HG03064 (cell line): ENCODE measurements at regions not wholly inside any gene's neighbourhood (a gene's known extent, or its start where the extent isn't known, plus 50 kb on each side); places are given as distances from the start of the nearest gene placed in this dataset.
"Not testable (repeated sequence)": the region's sequence is repeated elsewhere in the genome, so short reads cannot be mapped to it uniquely, and the experiment has no call there.

ENCODE experiments used
- ATAC-seq: cut with Tn5 transposase; IDR thresholded peaks from one replicate; pipeline ENCODE4 v1.9.1; 2021; ENCODE audit warnings: low read depth; ENCODE audit not compliant: unreplicated experiment

DNA sequence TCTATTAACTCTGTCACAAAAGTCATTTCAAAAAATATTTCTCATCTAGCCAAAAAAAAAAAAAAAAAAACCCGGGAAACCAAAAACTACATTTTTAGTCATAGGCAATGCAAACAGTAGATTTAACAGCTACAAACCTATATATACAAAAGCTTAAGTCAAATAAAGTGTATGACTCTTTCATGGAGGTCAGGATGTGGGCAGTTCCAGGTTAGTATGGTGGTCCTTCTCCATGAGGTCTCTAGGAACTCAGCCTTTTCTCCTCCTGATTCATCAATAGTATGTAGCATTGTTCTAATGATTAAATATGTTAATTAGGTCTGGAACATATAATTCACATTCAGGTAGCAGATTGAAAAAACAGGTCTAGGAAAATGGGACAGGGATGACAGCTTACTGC is 586.5 kb downstream of the SLC16A7 start:
- ATAC-seq, result no peak

DNA sequence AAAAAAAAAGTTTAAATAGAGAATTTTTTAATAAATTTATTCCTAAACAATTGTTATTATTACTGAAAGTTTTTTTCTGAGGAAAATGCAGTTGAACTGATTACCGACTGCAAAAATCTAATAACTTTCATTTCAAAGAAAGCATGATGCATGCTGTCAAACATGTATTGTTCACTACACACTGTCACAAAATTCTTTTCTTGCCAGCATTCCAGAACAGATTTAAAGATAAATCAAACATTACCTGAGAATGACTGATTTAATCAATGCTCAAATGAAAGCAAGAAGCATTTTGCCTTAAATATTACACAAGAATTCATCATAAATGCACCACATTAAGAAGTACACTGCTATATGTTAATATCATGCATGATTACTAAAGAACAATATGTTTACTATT is 588.3 kb downstream of the SLC16A7 start:
- ATAC-seq, result no peak

DNA sequence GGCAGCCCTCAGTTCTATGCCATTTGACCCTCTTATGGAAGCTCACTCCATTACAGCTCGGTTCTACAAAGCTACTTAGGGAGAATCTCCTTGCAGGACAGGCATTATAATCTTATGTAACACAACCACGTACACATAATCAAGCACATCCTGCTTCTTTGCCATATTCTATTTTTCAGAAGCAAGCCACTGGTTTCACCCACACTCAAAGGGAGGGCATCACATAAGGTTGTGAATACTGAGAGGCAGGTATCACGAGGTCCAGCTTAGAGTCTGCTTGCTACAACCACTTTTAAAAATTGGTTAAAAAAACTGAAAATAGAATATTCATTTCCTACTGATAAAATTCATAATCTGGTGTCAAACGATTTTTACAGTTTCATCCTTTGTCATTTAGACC is 589.2 kb downstream of the SLC16A7 start:
- ATAC-seq, result no peak

DNA sequence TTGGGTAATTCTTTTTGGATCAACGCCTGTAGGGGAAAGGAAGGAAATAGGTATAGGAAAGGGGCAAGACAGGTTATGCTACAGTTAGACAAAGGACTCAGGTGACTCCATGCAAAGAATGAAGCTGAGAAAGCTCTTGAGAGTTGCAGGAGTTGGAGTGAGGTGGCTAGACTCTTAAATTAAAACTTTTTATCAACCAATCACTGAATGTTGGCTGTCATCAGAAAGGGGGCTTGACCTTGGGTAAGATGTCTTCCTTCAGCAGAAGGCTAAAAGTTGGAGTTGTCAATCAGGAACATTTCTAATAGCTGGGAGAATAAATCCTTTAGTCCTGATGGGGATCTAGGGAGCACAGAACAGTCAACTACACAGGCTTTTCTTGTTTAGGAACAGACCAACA is 595.4 kb downstream of the SLC16A7 start:
- ATAC-seq, result no peak

DNA sequence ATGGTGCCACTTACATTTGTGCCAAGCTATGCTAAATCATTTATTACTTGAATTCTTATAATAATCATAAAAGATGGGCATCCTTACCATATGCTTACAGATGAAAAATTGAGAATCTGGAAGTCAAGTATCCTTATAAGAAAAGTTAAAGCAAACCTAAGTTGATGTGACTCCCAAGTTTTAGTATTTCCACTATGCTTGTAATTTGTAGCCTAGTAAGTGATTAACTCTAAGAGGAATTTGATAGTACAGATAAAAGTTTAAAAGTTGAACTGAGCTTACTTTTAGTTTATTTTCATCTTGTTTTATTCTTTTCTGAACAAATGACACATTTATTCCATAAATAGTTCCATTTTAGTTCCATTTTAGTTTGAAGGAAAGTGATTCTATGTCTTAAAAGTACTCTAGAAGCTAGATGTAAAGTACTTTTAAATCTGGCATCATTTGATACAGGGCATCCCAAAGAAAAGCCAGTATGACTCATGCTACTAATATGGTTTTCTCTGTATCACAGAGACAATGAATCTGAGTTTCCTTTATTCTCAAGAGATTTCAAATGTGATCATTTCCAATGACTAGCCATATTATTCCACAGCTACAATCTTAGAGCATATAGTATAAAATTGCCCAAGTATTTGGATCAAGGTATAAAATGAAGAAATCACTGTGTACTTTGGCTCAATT is 596.0 kb downstream of the SLC16A7 start:
- ATAC-seq, result no peak

DNA sequence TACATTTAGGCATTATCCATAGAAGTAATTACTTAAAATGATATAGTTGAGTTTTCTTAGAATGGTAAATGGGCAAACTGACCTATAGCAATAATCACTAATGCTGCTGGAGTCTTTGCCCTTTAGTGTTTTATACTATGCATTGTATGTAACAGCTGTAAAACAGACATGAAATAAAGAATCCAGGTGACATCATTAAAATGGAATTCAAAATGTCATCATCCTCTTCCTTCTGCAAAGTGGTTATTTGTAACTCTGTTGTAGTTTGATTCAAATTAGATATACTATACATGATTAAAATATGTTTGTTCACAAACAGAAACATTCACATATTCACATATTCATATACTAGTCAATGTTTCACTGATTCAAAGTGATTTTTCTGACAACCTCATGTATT is 598.8 kb downstream of the SLC16A7 start:
- ATAC-seq, result no peak

DNA sequence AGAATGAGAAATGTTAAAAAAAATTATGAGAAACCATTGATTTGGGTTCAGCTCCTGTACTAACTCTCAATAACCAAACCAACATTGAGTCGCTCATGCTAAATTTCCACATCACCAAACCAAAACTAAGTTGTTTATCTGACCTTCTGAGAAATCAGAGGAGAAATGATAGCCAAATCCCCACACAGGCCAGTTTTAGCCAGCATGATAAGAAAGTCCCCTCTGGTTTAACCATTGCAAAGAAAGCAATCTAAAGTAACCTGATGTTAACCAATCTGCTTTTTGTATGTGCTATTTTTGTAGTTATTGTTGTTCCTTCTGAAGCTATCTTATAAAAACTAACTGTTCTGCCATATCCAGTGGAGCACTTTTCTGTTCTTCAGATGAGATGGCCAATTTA is 599.7 kb downstream of the SLC16A7 start:
- ATAC-seq, result no peak

DNA sequence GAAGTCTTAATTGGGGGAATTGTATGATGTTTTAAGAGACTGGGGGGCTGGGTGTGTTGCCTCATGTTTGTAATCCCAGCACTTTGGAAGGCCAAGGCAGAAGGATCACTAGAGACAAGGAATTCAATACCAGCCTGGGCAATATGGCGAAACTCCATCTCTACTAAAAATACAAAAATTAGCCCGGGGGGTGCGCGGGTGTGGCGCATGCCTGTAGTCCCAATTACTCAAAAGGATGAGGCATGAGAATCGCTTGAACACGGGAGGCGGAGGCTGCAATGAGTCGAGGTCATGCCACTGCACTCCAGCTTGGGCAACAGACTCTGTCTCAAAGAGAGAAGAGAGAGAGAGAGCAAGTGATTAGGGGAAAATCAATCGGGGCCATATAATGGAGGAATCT is 600.5 kb downstream of the SLC16A7 start:
- ATAC-seq, result no peak

DNA sequence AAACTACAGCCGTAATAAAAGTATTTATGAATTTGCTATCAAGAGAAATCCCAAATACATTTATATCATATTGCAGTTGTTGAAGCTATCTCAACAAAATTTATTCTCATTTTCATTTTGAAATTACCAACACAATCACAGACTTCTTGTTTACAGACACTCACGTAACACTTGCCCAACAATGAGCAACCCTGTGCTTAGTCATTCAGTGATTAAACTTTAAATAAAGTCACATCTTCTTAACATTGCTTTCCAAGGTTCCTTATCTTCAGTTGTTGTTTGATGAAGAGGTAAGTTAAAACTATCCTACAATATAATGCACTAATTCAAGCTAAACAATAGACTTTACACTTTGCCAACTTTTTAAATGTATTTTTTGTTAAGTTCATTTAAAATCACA is 601.8 kb downstream of the SLC16A7 start:
- ATAC-seq, result no peak

DNA sequence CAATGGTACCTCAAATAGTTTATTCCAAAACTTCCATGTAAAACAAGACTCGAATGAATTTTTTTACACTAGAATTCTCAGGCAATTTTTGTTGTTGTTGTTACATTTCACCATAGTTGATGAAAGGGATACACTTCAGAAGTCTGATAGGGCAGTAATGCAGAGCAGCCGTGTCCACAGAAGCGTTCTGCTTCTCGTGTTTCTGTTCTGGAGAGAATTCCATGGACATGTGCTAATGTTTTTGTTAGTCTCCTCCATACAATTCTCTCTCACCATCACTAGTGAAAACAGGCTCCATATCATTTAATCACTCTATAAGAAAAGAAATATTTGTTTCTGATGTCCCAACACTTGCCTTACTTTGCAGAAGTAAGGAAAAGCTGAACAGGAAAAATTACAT is 606.1 kb downstream of the SLC16A7 start:
- no peak for ATAC-seq

DNA sequence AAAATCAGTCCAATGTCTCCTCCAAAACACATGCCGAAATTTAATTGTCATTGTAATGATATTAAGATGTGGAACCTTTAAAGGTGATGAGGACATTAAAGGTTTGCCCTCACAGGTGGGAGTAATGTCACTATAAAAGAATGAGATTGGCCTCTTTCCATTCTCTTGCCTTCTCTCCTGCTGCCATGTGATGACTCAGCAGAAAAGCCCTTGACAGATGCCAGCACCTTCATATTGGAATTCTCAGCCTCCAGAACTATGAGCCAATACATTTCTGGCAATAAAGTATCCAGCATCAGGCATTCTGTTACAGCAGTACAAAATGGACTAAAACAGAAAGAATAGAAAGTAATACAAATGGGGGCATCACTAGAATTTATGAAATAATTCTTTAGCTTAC is 609.7 kb downstream of the SLC16A7 start:
- ATAC-seq, result no peak

DNA sequence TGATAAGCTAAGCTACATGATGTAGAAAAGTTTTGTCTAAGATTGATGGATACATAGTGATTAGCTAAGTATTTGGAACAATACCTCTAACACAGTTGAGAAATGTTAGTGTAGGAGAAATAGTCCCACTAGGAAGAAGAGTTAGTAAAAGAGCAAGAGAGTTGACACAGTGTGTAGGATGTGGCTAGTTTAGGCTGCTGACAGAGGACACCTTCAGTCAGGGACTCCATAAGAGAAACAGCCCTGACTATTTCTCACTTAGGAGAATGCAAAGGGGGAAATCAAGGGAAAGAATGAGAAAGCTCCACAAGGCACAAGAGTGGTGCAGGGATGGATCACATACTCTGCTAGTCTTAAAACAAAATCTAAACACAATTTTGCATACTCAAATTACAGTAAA is 613.7 kb downstream of the SLC16A7 start:
- ATAC-seq, result no peak

DNA sequence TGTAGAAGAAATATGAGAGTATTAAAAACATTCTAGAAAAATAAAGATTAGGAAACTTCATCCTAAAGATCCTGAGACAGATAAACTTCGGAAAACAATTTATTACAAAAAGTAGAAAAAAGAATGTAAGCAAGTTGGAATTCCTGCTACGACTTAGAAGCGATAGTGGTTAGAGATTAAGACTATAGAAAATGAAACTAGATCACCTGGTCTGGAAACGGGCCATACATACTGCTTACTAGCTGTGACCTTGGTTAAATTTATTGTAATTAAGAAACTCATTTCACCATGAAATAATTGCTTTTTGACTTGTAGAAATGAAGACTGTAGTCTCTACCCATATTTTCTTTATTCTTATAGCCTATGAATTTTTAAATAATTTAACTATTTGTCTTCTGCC is 614.1 kb downstream of the SLC16A7 start:
- ATAC-seq, result no peak

DNA sequence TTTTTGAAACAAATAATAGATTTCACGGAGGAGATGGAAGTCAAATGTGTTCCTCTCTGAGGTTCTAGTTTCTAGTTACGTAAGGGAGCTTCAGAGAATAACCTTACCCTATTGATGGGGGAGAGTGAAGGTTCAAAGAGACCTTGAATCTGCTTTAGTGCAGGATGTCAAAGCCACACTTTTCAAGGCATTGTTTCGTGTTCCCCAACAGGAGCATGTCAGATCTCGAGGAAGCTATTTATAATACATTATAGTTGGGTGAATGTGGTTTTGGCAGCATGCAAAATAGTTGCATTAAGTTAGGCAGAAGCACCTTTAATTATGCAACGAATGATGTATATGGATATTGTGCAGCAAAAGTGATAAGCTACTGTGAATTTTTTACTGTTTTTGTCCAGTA is 614.9 kb downstream of the SLC16A7 start:
- ATAC-seq, result no peak

DNA sequence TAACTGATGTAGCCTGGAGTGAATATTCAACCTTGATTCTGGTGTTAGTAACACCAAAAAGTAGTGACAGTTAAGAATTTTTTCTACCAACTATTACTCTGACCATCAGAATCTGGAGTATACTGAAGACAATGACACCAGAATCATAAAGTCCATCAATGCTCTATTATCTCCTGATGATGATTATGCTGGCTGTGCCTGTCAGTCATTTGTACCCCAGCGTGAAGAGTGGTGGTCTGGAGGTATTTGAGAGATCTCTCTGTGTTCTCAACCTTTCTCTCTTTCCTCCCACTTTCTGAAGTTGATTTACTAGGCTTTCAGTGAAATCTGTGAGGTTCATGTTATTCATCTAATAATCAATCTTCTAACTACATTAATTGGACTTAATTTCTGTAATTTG is 615.4 kb downstream of the SLC16A7 start:
- ATAC-seq, result no peak

DNA sequence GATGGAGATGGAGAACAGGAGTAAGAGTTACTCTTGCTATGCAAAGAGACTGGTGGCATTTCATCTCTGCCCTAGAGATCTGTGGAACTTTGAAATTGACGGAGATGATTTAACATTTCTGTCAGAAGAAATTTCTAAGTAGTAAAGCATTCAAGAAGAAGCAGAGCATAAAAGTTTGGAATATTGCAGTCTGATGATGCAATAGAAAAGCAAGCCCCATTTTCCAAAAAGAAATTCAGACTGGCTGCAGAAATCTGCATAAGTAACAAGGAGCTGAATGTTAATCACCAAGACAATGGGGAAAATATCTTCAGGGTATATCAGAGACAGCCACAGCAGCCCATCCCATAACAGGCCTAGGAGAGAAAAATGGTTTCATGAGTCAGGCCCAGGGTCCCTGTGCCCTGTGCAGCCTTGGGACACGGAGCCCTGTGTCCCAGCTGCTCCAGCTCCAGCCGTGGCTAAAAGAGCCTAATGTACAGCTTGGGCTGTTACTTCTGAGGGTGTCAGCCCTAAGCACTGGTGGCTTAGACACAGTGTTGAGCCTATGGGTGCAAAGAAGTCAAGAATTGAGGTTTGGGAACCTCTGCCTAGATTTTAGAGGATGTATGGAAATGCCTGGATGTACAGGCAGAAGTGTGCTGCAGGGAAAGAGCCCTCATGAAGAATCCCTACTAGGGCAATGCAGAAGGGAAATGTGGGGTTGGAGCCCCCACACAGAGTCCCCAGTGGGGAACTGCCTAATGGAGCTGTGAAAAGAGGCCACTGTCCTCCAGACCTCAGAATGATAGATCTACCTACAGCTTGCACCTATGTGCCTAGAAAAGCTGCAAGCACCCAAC is 616.6 kb downstream of the SLC16A7 start:
- no peak for ATAC-seq

DNA sequence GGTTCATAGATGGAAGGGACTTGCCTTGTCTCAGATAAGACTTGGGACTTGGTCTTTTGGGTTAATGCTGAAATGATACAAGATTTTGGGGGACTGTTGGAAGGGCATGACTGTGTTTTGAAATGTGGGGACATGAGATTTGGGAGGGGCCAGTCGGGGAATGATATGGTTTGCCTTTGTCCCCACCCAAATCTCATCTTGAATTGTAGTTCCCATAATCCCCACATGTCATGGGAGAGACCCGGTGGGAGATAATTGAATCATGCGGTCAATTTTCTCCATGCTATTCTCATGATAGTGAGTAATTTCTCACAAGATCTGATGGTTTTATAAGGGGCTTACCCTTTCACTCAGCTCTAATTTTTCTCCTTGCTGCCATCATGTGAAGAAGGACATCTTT is 617.4 kb downstream of the SLC16A7 start:
- not testable (repeated sequence) for ATAC-seq

DNA sequence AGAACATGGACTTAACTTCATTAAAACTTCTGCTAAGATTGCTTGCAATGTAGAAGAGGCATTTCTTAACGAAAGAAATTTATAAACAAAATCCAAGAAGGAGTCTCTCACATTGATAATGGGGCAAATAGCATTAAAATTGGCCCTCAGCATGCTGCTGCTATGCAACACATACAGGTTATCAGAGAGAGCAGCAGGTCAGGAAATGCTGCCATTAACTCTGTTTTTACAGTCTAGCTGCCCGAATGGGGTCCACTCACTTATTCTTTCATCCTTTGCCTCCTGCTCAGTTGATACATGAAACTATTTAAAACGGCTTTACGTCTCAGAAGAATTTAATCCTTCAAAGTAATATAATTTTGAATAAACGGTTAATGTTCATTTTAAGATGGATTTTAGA is 620.4 kb downstream of the SLC16A7 start:
- no peak for ATAC-seq

DNA sequence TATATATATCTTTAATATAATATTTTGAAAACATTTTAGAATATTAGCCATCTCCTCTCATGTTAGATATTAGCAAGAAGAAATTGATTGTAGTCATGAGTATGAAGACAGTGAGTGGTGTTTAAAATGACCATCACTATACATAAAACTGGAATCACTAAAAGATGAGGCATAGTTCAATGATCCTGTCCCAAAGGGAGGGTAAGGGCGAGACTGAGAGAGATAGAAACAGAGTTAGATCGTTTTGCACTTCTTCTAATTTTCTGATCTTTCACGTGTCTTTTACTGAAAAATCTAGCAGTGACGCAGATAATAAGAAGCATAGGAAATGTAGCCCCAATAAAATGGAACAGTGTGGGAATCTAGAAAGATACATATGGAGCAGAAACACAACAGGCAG is 627.4 kb downstream of the SLC16A7 start:
- no peak for ATAC-seq

DNA sequence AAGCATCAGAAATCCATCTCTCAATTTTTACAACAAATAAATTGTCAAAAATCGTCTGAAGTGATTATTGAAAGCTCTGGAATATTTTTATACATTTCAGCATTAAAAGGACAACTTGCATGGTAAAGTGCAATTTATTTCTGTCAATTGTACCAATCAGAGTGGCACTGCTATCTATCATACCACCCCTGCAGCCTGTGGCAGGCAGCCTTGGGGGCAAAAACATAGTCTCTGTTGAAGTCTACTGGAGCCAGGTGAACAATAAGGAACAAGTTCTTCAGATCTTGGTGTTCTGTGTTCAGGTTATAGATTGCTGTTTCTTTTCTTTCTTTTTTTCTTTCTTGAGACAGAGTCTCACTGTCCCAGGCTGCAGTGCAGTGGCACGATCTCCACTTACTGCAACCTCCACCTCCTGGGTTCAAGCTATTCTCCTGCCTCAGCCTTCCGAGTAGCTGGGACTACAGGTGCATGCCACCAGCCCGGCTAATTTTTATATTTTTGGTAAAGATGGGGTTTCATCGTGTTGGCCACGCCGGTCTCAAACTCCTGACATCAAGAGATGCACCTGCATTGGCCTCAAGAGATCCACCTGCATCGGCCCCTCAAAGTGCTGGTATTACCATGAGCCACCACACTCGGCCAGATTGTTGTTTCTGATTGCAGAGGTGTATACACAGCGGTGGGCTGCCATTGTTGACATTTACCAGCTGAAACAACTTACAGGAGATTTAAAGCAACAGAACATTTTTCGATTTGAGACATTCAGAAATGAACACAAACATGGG is 629.6 kb downstream of the SLC16A7 start:
- no peak for ATAC-seq

DNA sequence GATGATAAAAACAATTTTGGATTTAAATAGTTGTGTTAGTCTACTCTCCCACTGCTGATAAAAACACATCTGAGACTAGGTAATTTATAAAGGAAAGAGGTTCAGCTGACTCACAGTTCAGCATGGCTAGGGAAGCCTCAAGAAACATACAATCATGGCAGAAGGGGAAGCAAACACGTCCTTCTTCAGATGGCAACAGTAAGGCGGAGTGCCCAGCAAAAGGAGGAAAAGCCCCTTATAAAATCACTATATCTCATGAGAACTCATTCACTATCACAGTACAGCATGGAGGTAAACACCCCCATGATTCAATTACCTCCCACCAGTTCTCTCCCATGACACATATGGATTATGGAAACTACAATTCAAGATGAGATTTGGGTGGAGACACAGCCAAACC is 632.1 kb downstream of the SLC16A7 start:
- no peak for ATAC-seq
